DOHH2 (cell line): ENCODE measurements at regions not wholly inside any gene's neighbourhood (a gene's known extent, or its start where the extent isn't known, plus 50 kb on each side); places are given as distances from the start of the nearest gene placed in this dataset.

Experiments
- H3F3A ChIP-seq: fragments of 200-600 bp; sonication (generic), shearing (Covaris generic); 2 replicates; pipeline ENCODE4 v1.6.0; 2016; ENCODE audit warnings: antibody characterized with exemption, mild to moderate bottlenecking; ENCODE audit not compliant: control insufficient read depth, insufficient read depth
- H3K27ac ChIP-seq: fragments of 200-600 bp; sonication (generic); 2 replicates; pipeline ENCODE4 v1.5.1; 2014; ENCODE audit warnings: low read depth, mild to moderate bottlenecking, low read length, moderate library complexity
- H3K27me3 ChIP-seq: fragments of 200-600 bp; sonication (generic); 2 replicates; pipeline ENCODE4 v1.6.1; 2014; ENCODE audit warnings: mild to moderate bottlenecking, low read length, mixed read lengths; ENCODE audit not compliant: control insufficient read depth
- H3K36me3 ChIP-seq: fragments of 200-600 bp; sonication (generic); 2 replicates; pipeline ENCODE4 v1.6.1; 2014; ENCODE audit warnings: mild to moderate bottlenecking, low read length, moderate library complexity, mixed read lengths; ENCODE audit not compliant: control insufficient read depth
- H3K4me1 ChIP-seq: fragments of 200-600 bp; sonication (generic); 2 replicates; pipeline ENCODE4 v1.6.1; 2014; ENCODE audit warnings: mild to moderate bottlenecking, low read length, mixed read lengths; ENCODE audit not compliant: control insufficient read depth
- H3K4me2 ChIP-seq: fragments of 200-600 bp; sonication (generic); 2 replicates; pipeline ENCODE4 v1.6.0; 2014; ENCODE audit warnings: mild to moderate bottlenecking, low read length, moderate library complexity
- H3K4me3 ChIP-seq: fragments of 200-600 bp; sonication (generic); 2 replicates; pipeline ENCODE4 v1.5.1; 2014; ENCODE audit warnings: mild to moderate bottlenecking, low read length, mixed read lengths
- H3K79me2 ChIP-seq: fragments of 200-600 bp; sonication (generic); 2 replicates; pipeline ENCODE4 v1.6.1; 2014; ENCODE audit warnings: mild to moderate bottlenecking, low read length, mixed read lengths; ENCODE audit not compliant: control insufficient read depth
- H3K9me2 ChIP-seq: fragments of 200-600 bp; sonication (generic); replicated peaks from 2 replicates; pipeline ENCODE4 v1.6.1; 2014; ENCODE audit warnings: mild to moderate bottlenecking, low read length, mixed read lengths; ENCODE audit not compliant: control insufficient read depth
- H3K9me3 ChIP-seq: fragments of 200-600 bp; sonication (generic); 2 replicates; pipeline ENCODE4 v1.6.1; 2014; ENCODE audit warnings: antibody characterized with exemption, low read length, mixed read lengths; ENCODE audit not compliant: control insufficient read depth, insufficient read depth
- H4K20me1 ChIP-seq: fragments of 200-600 bp; sonication (generic); 2 replicates; pipeline ENCODE4 v1.6.0; 2014; ENCODE audit warnings: low read depth, mild to moderate bottlenecking, antibody characterized with exemption, low read length, moderate library complexity; ENCODE audit not compliant: control insufficient read depth, insufficient read depth
- CTCF ChIP-seq: fragments of 200-600 bp; sonication (generic); IDR thresholded peaks from one replicate; pipeline ENCODE4 v1.5.1; 2014; ENCODE audit warnings: antibody characterized with exemption, mild to moderate bottlenecking, low read depth, low read length; ENCODE audit not compliant: poor library complexity, severe bottlenecking
- EZH2phosphoT487 ChIP-seq: fragments of 200-600 bp; sonication (generic); IDR thresholded peaks from 2 replicates; pipeline ENCODE4 v1.6.1; 2017; ENCODE audit warnings: borderline replicate concordance, mild to moderate bottlenecking, antibody characterized with exemption, low read length, moderate library complexity, mixed read lengths

GRCh38 chr2:191754103-191754502 lies 76.2 kb downstream of the NABP1 start:
- Histone ChIP-seq H3K9me3 (no peaks in the 10 kb centered on the region), H3K79me2 (no peaks in the 10 kb centered on the region), H3K4me3 (no peak overlapping the region), H3K36me3 (no peaks in the 10 kb centered on the region), H3K4me2 (no peak overlapping the region), H3K4me1 (peaks cover 2% of the 10 kb centered on the region; the same call in 1 of the 2 replicates), H3K27ac (no peak overlapping the region), H3F3A (no peaks in the 10 kb centered on the region), H4K20me1 (no peaks in the 10 kb centered on the region), H3K27me3 (peaks cover 10% of the 10 kb centered on the region; the same call in 1 of the 2 replicates), H3K9me2 (no peaks in the 10 kb centered on the region)
- TF ChIP-seq CTCF (no peak), EZH2phosphoT487 (no peak)

- Histone ChIP-seq H4K20me1 (no peaks in the 10 kb centered on the region), H3K4me3 (no peak overlapping the region), H3K4me2 (no peak overlapping the region), H3K9me3 (no peaks in the 10 kb centered on the region), H3K27me3 (peaks cover 10% of the 10 kb centered on the region; the same call in 1 of the 2 replicates), H3K36me3 (no peaks in the 10 kb centered on the region), H3K27ac (no peak overlapping the region), H3K79me2 (no peaks in the 10 kb centered on the region), H3K9me2 (no peaks in the 10 kb centered on the region), H3K4me1 (peaks cover 2% of the 10 kb centered on the region; the same call in 1 of the 2 replicates), H3F3A (no peaks in the 10 kb centered on the region)
- no peak for TF ChIP-seq CTCF
- TF ChIP-seq EZH2phosphoT487: no peak
Measured at GRCh38 chr2:191756761-191757160, 78.8 kb downstream of the NABP1 start.

GRCh38 chr2:191757208-191757607 lies 79.3 kb downstream of the NABP1 start:
- H3K9me2 ChIP-seq: no peaks in the 10 kb centered on the region
- no peak overlapping the region for H3K4me3 ChIP-seq
- no peaks in the 10 kb centered on the region for H3K36me3 ChIP-seq
- no peaks in the 10 kb centered on the region for H3K79me2 ChIP-seq
- TF ChIP-seq EZH2phosphoT487: no peak
- no peak for TF ChIP-seq CTCF
- peaks cover 2% of the 10 kb centered on the region; the same call in 1 of the 2 replicates for H3K4me1 ChIP-seq
- H3K4me2 ChIP-seq: no peak overlapping the region
- no peaks in the 10 kb centered on the region for H4K20me1 ChIP-seq
- H3K27me3 ChIP-seq: peaks cover 10% of the 10 kb centered on the region; the same call in 1 of the 2 replicates
- H3K27ac ChIP-seq: no peak overlapping the region
- H3F3A ChIP-seq: no peaks in the 10 kb centered on the region
- H3K9me3 ChIP-seq: no peaks in the 10 kb centered on the region
